ENCODE measurements at regions not wholly inside any gene's neighbourhood (a gene's known extent, or its start where the extent isn't known, plus 50 kb on each side); places are given as distances from the start of the nearest gene placed in this dataset.

- no peak for TF ChIP-seq CTCF (conservative IDR thresholded peaks at IDR 0.05)
- no peak for TF ChIP-seq EZH2 (IDR thresholded peaks at IDR 0.05; ENCODE audit: low read depth)
These were observed 1129.2 kb downstream of the SLC16A7 start for GRCh38 chr12:60724984-60725383.
